GM10248 (cell line): ENCODE measurements at regions not wholly inside any gene's neighbourhood (a gene's known extent, or its start where the extent isn't known, plus 50 kb on each side); places are given as distances from the start of the nearest gene placed in this dataset.

Source experiments
- CTCF ChIA-PET: fragments of 300-600 bp; sonication (Branson Sonifier 250); formaldehyde crosslinking; extraction: SDS; loops from one replicate; lab custom pipeline; 2021; ENCODE audit warnings: antibody characterized with exemption; lab: Yijun Ruan, JAX
- POLR2A ChIA-PET: fragments of 350-650 bp; sonication (Branson Sonifier 250); formaldehyde crosslinking; extraction: SDS; loops from one replicate; lab custom pipeline; 2020; ENCODE audit warnings: antibody characterized with exemption; lab: Yijun Ruan, JAX
- DNase-seq: peaks from one replicate; pipeline ENCODE4 v3.0.0; 2012; ENCODE audit errors: extremely low spot score
- TF ChIP-seq, protein P1 (sequence below): IDR thresholded peaks from 2 replicates; pipeline ENCODE4 v1.5.1; 2012; ENCODE audit warnings: mild to moderate bottlenecking, low read depth; ENCODE audit errors: extremely low read depth, missing control alignments, control extremely low read depth

DNA sequence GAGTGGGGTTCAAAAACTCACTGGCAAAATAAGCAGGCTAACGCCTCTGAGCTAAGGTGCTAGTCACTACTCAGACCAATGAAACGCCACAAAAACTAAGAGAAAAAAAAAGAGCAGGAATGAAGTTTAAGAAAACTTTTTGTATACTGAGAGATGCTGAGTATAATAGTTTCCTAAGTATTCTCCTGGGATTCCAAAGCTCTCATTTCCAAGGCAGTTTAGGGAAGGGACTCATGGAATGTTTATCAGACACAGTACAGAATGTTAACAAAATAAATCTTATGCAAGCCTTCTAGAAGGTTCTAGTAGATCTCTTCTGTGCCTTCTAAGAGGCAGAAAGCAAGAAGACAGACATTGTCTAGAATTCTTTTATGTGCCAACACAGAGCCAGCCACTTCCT lies 361.9 kb downstream of the MTRR start:
- DNase-seq, result no peak
- TF ChIP-seq, protein P1, sequence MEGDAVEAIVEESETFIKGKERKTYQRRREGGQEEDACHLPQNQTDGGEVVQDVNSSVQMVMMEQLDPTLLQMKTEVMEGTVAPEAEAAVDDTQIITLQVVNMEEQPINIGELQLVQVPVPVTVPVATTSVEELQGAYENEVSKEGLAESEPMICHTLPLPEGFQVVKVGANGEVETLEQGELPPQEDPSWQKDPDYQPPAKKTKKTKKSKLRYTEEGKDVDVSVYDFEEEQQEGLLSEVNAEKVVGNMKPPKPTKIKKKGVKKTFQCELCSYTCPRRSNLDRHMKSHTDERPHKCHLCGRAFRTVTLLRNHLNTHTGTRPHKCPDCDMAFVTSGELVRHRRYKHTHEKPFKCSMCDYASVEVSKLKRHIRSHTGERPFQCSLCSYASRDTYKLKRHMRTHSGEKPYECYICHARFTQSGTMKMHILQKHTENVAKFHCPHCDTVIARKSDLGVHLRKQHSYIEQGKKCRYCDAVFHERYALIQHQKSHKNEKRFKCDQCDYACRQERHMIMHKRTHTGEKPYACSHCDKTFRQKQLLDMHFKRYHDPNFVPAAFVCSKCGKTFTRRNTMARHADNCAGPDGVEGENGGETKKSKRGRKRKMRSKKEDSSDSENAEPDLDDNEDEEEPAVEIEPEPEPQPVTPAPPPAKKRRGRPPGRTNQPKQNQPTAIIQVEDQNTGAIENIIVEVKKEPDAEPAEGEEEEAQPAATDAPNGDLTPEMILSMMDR, result no peak
- POLR2A ChIA-PET, result no interaction called here
- CTCF ChIA-PET, result no interaction called here

DNA sequence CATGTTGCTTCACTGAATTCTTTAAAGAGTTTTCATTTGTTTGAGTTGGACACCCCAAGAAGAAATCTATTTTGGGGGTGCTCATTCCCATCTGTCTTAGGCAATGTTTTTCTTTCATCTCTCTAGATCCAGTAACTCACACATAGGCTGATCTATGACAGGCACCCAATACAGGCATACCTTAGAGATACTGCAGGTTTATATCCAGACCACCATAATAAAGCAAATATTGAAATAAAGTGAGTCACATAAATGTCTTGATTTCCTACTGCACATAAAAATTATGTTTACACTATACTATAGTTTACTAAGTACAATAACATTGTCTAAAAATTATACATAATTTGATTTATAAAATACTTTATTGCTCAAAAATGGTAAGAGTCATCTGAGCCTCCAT lies 364.5 kb downstream of the MTRR start:
- ChIA-PET CTCF (no interaction called here), POLR2A (no interaction called here)
- TF ChIP-seq, protein P1, result no peak
- no peak for DNase-seq

DNA sequence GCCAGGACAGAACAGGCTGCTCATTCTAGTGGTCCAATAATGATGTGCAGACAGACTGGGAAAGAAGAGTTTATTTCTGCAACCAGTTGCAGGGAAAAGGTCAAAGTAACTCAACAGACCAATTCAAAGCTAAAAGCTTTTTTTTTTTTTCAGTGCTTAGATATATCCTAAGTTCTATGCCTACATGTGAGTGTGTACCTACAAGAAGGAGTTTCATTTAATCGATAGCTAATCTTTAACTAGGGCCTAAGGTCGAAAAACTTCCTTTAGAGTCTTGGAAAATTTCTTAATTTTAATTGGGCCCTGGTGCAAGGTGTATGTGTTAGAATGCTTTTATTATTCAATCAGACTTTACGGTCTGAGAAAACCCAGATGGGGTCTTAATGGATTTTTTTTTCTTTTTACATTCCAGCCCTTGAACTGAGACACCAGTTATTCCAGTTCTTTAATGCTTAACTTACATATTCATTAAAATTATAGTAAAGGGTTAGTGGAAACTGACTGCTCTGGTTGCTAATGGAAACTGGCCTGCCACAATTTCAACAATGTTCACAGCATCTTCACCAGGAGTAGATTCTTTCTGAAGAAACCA lies 365.3 kb downstream of the MTRR start:
- TF ChIP-seq, protein P1, result no peak
- CTCF ChIA-PET, result no interaction called here
- DNase-seq, result no peak
- POLR2A ChIA-PET, result no interaction called here

DNA sequence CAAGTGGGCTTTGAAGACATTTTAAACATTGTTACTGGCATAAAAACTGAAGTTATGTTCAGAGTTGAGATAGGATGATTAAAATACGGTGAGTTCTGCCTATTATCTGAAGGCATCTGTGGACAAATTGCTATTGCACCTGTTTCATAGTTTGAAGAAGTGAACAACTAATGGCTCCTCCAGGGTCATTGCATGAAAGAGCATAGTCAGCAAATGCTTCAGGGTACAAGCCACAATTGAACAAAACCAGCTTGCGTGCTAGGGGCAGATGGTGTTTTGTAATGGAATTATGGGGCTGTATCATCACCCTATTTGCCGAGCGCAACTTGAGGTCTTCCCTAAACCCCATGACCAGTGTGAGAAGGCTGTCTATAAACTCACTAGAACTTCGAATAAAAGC lies 369.1 kb downstream of the MTRR start:
- TF ChIP-seq, protein P1, result no peak
- ChIA-PET POLR2A (no interaction called here), CTCF (no interaction called here)
- DNase-seq, result no peak

DNA sequence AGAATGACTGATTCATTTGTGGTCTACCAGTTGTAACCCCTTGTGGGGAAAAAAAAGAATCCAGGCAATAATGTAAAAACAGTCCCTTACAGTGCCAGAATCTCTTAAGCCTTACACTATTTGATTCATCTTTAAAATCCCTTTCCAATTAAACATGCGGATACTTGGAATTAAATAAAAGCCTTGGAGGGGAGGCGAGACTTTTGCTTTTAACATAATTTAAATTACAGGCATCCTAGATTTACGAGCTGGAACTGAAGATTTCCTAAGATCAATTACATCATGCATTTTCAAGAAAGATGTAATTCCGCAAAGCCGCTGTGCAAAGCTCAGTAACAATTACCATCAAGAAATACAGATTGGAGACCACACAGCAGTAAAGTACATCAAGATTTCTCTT lies 370.2 kb downstream of the MTRR start:
- TF ChIP-seq, protein P1, result no peak
- CTCF ChIA-PET, result no interaction called here
- no peak for DNase-seq
- POLR2A ChIA-PET, result no interaction called here

DNA sequence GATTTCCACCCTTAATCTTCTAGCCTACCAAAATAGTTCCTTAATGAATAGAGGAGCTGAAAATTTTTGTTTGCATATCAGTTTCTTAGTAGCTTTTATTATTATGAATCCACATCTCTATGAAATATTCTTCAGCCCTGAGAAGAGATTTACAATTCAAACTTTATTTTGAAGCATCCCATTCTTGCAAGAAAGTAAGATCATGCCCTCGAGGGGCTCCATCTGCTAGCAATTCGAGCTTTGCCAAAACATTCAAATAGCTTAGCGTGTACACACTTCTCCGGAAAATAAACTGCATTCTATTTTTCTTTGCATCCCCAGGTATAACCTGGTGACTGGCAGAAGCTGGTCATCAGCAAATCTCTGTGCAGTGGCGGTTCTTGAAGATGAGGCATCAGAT lies 370.7 kb downstream of the MTRR start:
- CTCF ChIA-PET, result no interaction called here
- POLR2A ChIA-PET, result no interaction called here
- TF ChIP-seq, protein P1, result no peak
- no peak for DNase-seq

DNA sequence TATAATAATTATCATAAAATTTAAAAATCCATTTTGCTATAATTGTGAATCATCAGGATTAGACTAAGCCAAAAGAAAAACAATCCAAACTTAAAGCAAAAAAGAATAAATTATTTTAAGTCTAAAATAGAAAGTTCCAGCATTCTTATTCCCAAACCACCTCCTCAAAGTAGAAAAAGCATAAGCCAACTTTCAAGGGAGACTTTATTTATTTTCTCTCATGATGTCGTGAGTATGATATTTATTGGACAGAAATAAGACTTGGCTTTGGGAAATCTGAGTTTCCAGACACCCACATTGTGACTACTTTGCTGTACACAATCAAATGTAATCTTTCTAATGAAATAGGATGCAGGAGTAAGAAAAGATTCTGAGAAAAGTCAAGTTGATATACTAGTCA lies 372.1 kb downstream of the MTRR start:
- POLR2A ChIA-PET, result no interaction called here
- DNase-seq, result no peak
- TF ChIP-seq, protein P1, result no peak
- CTCF ChIA-PET, result no interaction called here
